ENCODE measurements at regions not wholly inside any gene's neighbourhood (a gene's known extent, or its start where the extent isn't known, plus 50 kb on each side); places are given as distances from the start of the nearest gene placed in this dataset.

GRCh38 chr21:40972151-40972550, 125.2 kb upstream of the DSCAM start:
- TF ChIP-seq CTCF (conservative IDR thresholded peaks at IDR 0.05; ENCODE audit: low read depth, low read length) = no peak
- no peak for TF ChIP-seq EZH2 (IDR thresholded peaks at IDR 0.05; ENCODE audit: low read length, unreplicated experiment)
- TF ChIP-seq EZH2phosphoT487 (IDR thresholded peaks at IDR 0.05; ENCODE audit: borderline replicate concordance, low read length) = no peak

Data from PC-3 (cell line).